Activated CD4-positive, alpha-beta T cell treated with anti-CD3 and anti-CD28 coated beads for 24 hours (primary cell): ENCODE measurements at regions not wholly inside any gene's neighbourhood (a gene's known extent, or its start where the extent isn't known, plus 50 kb on each side); places are given as distances from the start of the nearest gene placed in this dataset.
"Not testable (repeated sequence)": the region's sequence is repeated elsewhere in the genome, so short reads cannot be mapped to it uniquely, and the experiment has no call there.

ENCODE experiments used
- DNase-seq, 2 donors: peaks; one replicate each; pipeline ENCODE4 v3.0.0-alpha.2; 2020; ENCODE audit warnings: low read depth in 2 of 2

GRCh38 chr2:58512878-58513277, 271.8 kb upstream of the FANCL start:
- DNase-seq = no peak

- no peak for DNase-seq
These were observed 266.9 kb upstream of the FANCL start for GRCh38 chr2:58508006-58508405.

GRCh38 chr2:58503918-58504317, 262.8 kb upstream of the FANCL start:
- no peak for DNase-seq

- DNase-seq = no peak
These were observed 261.8 kb upstream of the FANCL start for GRCh38 chr2:58502931-58503330.

GRCh38 chr2:58501371-58502160, 260.4 kb upstream of the FANCL start:
- DNase-seq = no peak

- DNase-seq = no peak
These were observed 256.0 kb upstream of the FANCL start for GRCh38 chr2:58497168-58497567.

GRCh38 chr2:58495806-58496205, 254.7 kb upstream of the FANCL start:
- no peak for DNase-seq

GRCh38 chr2:58494071-58494501, 253.0 kb upstream of the FANCL start:
- DNase-seq = no peak

GRCh38 chr2:58484629-58485028, 243.5 kb upstream of the FANCL start:
- no peak for DNase-seq

GRCh38 chr2:58484221-58484620, 243.1 kb upstream of the FANCL start:
- no peak for DNase-seq

GRCh38 chr2:58483307-58483706, 242.2 kb upstream of the FANCL start:
- no peak for DNase-seq

- DNase-seq = no peak
These were observed 240.5 kb upstream of the FANCL start for GRCh38 chr2:58481670-58482069.

GRCh38 chr2:58480141-58480540, 239.0 kb upstream of the FANCL start:
- DNase-seq = no peak

GRCh38 chr2:58479535-58480140, 238.5 kb upstream of the FANCL start:
- no peak for DNase-seq

- no peak for DNase-seq
These were observed 235.4 kb upstream of the FANCL start for GRCh38 chr2:58476556-58476955.

GRCh38 chr2:58475756-58476155, 234.6 kb upstream of the FANCL start:
- DNase-seq = no peak

- DNase-seq = no peak
These were observed 232.0 kb upstream of the FANCL start for GRCh38 chr2:58473165-58473564.

- no peak for DNase-seq
These were observed 225.7 kb upstream of the FANCL start for GRCh38 chr2:58466804-58467203.

GRCh38 chr2:58466021-58466420, 224.9 kb upstream of the FANCL start:
- not testable (repeated sequence) for DNase-seq

- DNase-seq = no peak
These were observed 219.5 kb upstream of the FANCL start for GRCh38 chr2:58460670-58461069.

GRCh38 chr2:58449286-58450010, 208.3 kb upstream of the FANCL start:
- DNase-seq = no peak

- DNase-seq = no peak
These were observed 207.7 kb upstream of the FANCL start for GRCh38 chr2:58448845-58449244.

- peak in 1 of 2 donors; percentile 2 for DNase-seq
These were observed 207.0 kb upstream of the FANCL start for GRCh38 chr2:58448065-58448507.
